Naive thymus-derived CD8-positive, alpha-beta T cell (primary cell): ENCODE measurements at regions not wholly inside any gene's neighbourhood (a gene's known extent, or its start where the extent isn't known, plus 50 kb on each side); places are given as distances from the start of the nearest gene placed in this dataset.
"Not testable (repeated sequence)": the region's sequence is repeated elsewhere in the genome, so short reads cannot be mapped to it uniquely, and the experiment has no call there.

Experiments used
- ATAC-seq, 2 donors: fragments of 150-1000 bp; cut with Tn5 transposase in 1 of 2; sonication (Bioruptor Pico), chemical (Tn5 transposase) in 1 of 2; 1 replicate in 1 of 2; 2 replicates in 1 of 2; pipeline ENCODE4 v1.10.0; 2021; ENCODE audit warnings: mild to moderate bottlenecking in 2 of 2, moderate library complexity in 2 of 2
- POLR2A ChIA-PET: fragments of 350-600 bp; sonication (Branson Sonifier 250); formaldehyde crosslinking; loops from one replicate; lab custom pipeline; 2021; ENCODE audit warnings: antibody characterized with exemption; lab: Charles Lee
- DNase-seq, 10 donors: peaks; one replicate each; pipeline versions ENCODE4 v3.0.0 to v3.0.0-alpha.2; 2020 to 2022
- H3K27ac Mint-ChIP-seq, 10 donors: one replicate each; pipeline ENCODE4 v1.8.0; 2020 to 2022; ENCODE audit warnings: mild to moderate bottlenecking in 10 of 10, mixed read lengths in 10 of 10, moderate library complexity in 4 of 10, inconsistent platforms in 1 of 10
- H3K27me3 Mint-ChIP-seq, 5 donors: one replicate each; pipeline ENCODE4 v1.8.0; 2021 to 2022; ENCODE audit warnings: mixed read lengths in 5 of 5
- H3K36me3 Mint-ChIP-seq, 3 donors: one replicate each; pipeline ENCODE4 v1.8.0; 2020 to 2022; ENCODE audit warnings: mixed read lengths in 3 of 3, mild to moderate bottlenecking in 2 of 3, inconsistent platforms in 1 of 3
- H3K4me1 Mint-ChIP-seq, 4 donors: one replicate each; pipeline ENCODE4 v1.8.0; 2021 to 2022; ENCODE audit warnings: mixed read lengths in 4 of 4
- H3K4me3 Mint-ChIP-seq, 10 donors: one replicate each; pipeline ENCODE4 v1.8.0; 2020 to 2022; ENCODE audit warnings: mild to moderate bottlenecking in 10 of 10, mixed read lengths in 10 of 10, moderate library complexity in 6 of 10, inconsistent platforms in 1 of 10
- H3K9me3 Mint-ChIP-seq, 9 donors: one replicate each; pipeline ENCODE4 v1.8.0; 2020 to 2022; ENCODE audit warnings: mixed read lengths in 9 of 9, mild to moderate bottlenecking in 3 of 9, inconsistent platforms in 1 of 9, moderate library complexity in 1 of 9

GRCh38 chr2:78780864-78781583, 244.5 kb upstream of the REG3G start:
- Mint-ChIP-seq H3K4me3 (no peak overlapping the region), H3K27ac (no peak overlapping the region), H3K27me3 (no peaks in the 10 kb centered on the region), H3K4me1 (no peaks in the 10 kb centered on the region), H3K9me3 (peaks cover 9 to 43% (median 23%) of the 10 kb centered on the region in 9 donors), H3K36me3 (peaks cover 0 to 5% (median 0%) of the 10 kb centered on the region in 3 donors)
- POLR2A ChIA-PET = no interaction called here
- no peak for ATAC-seq
- DNase-seq = no peak

- Mint-ChIP-seq H3K27me3 (no peaks in the 10 kb centered on the region), H3K4me3 (no peak overlapping the region), H3K9me3 (peaks cover 6 to 35% (median 20%) of the 10 kb centered on the region in 9 donors), H3K27ac (no peak overlapping the region), H3K36me3 (peaks cover 0 to 5% (median 0%) of the 10 kb centered on the region in 3 donors), H3K4me1 (no peaks in the 10 kb centered on the region)
- DNase-seq (no peak), ATAC-seq (no peak)
- POLR2A ChIA-PET = no interaction called here
Measured at GRCh38 chr2:78782196-78782595, 243.3 kb upstream of the REG3G start.

GRCh38 chr2:78811955-78812610, 213.4 kb upstream of the REG3G start:
- POLR2A ChIA-PET = no interaction called here
- Mint-ChIP-seq H3K27me3 (no peaks in the 10 kb centered on the region), H3K9me3 (peaks cover 3 to 44% (median 5%) of the 10 kb centered on the region in 9 donors)

GRCh38 chr2:78814331-78814986, 211.0 kb upstream of the REG3G start:
- no peaks in the 10 kb centered on the region for H3K27me3 Mint-ChIP-seq
- H3K4me3 Mint-ChIP-seq = no peak overlapping the region
- H3K27ac Mint-ChIP-seq = no peak overlapping the region
- H3K4me1 Mint-ChIP-seq = no peaks in the 10 kb centered on the region
- ATAC-seq = no peak
- DNase-seq = no peak
- peaks cover 0 to 28% (median 5%) of the 10 kb centered on the region in 9 donors for H3K9me3 Mint-ChIP-seq
- POLR2A ChIA-PET = no interaction called here
- H3K36me3 Mint-ChIP-seq = no peaks in the 10 kb centered on the region

More at GRCh38 chr2:78811955-78812610, 213.4 kb upstream of the REG3G start:
- H3K4me1 Mint-ChIP-seq = no peaks in the 10 kb centered on the region
- no peaks in the 10 kb centered on the region for H3K36me3 Mint-ChIP-seq
- no peak overlapping the region for H3K4me3 Mint-ChIP-seq
- no peak overlapping the region for H3K27ac Mint-ChIP-seq
- ATAC-seq (no peak), DNase-seq (no peak)

- Mint-ChIP-seq H3K36me3 (no peaks in the 10 kb centered on the region), H3K4me3 (no peak overlapping the region), H3K27ac (no peak overlapping the region), H3K9me3 (peaks cover 0 to 28% (median 4%) of the 10 kb centered on the region in 9 donors), H3K27me3 (no peaks in the 10 kb centered on the region), H3K4me1 (no peaks in the 10 kb centered on the region)
- no peak for ATAC-seq
- no peak for DNase-seq
- POLR2A ChIA-PET = no interaction called here
Measured at GRCh38 chr2:78817430-78817829, 208.1 kb upstream of the REG3G start.

GRCh38 chr2:78832481-78832880, 193.0 kb upstream of the REG3G start:
- Mint-ChIP-seq H3K27me3 (no peaks in the 10 kb centered on the region), H3K4me1 (no peaks in the 10 kb centered on the region), H3K27ac (no peak overlapping the region), H3K4me3 (no peak overlapping the region), H3K36me3 (no peaks in the 10 kb centered on the region), H3K9me3 (peaks cover 2 to 34% (median 11%) of the 10 kb centered on the region in 9 donors)
- POLR2A ChIA-PET = no interaction called here
- no peak for ATAC-seq
- DNase-seq = no peak

GRCh38 chr2:78839259-78839658, 186.2 kb upstream of the REG3G start:
- DNase-seq = no peak
- H3K4me3 Mint-ChIP-seq = no peak overlapping the region
- no peaks in the 10 kb centered on the region for H3K4me1 Mint-ChIP-seq
- POLR2A ChIA-PET = no interaction called here
- ATAC-seq = no peak
- peaks cover 0 to 17% (median 10%) of the 10 kb centered on the region in 9 donors for H3K9me3 Mint-ChIP-seq
- H3K27ac Mint-ChIP-seq = no peak overlapping the region
- H3K27me3 Mint-ChIP-seq = no peaks in the 10 kb centered on the region
- H3K36me3 Mint-ChIP-seq = no peaks in the 10 kb centered on the region

- H3K36me3 Mint-ChIP-seq, DNase-seq, H3K4me1 Mint-ChIP-seq, POLR2A ChIA-PET, H3K27ac Mint-ChIP-seq, H3K27me3 Mint-ChIP-seq, H3K4me3 Mint-ChIP-seq, ATAC-seq: not testable (repeated sequence)
- peaks cover 0 to 10% (median 8%) of the 10 kb centered on the region in 9 donors for H3K9me3 Mint-ChIP-seq
Measured at GRCh38 chr2:78840311-78840710, 185.2 kb upstream of the REG3G start.

GRCh38 chr2:78845664-78846185, 179.8 kb upstream of the REG3G start:
- POLR2A ChIA-PET = no interaction called here
- no peaks in the 10 kb centered on the region for H3K27me3 Mint-ChIP-seq
- H3K4me3 Mint-ChIP-seq = no peak overlapping the region
- H3K36me3 Mint-ChIP-seq = no peaks in the 10 kb centered on the region
- no peaks in the 10 kb centered on the region for H3K4me1 Mint-ChIP-seq
- no peak overlapping the region for H3K27ac Mint-ChIP-seq
- peaks cover 0 to 11% (median 0%) of the 10 kb centered on the region in 9 donors for H3K9me3 Mint-ChIP-seq
- DNase-seq = no peak
- ATAC-seq = no peak

- Mint-ChIP-seq H3K4me3 (no peak overlapping the region), H3K9me3 (peaks cover 0 to 26% (median 9%) of the 10 kb centered on the region in 9 donors), H3K36me3 (peaks cover 0 to 7% (median 0%) of the 10 kb centered on the region in 3 donors), H3K27ac (no peak overlapping the region), H3K4me1 (no peaks in the 10 kb centered on the region), H3K27me3 (no peaks in the 10 kb centered on the region)
- ATAC-seq = no peak
- POLR2A ChIA-PET = no interaction called here
- DNase-seq = no peak
Measured at GRCh38 chr2:78861546-78861945, 164.0 kb upstream of the REG3G start.

- Mint-ChIP-seq H3K27me3 (no peaks in the 10 kb centered on the region), H3K9me3 (peaks cover 0 to 25% (median 8%) of the 10 kb centered on the region in 9 donors), H3K27ac (no peak overlapping the region), H3K36me3 (peaks cover 0 to 7% (median 0%) of the 10 kb centered on the region in 3 donors), H3K4me3 (no peak overlapping the region), H3K4me1 (no peaks in the 10 kb centered on the region)
- ATAC-seq = no peak
- POLR2A ChIA-PET = no interaction called here
- DNase-seq = no peak
Measured at GRCh38 chr2:78864205-78864604, 161.3 kb upstream of the REG3G start.

- Mint-ChIP-seq H3K27me3 (no peaks in the 10 kb centered on the region), H3K36me3 (peaks cover 0 to 7% (median 0%) of the 10 kb centered on the region in 3 donors), H3K9me3 (peaks cover 0 to 26% (median 7%) of the 10 kb centered on the region in 9 donors), H3K27ac (no peak overlapping the region), H3K4me1 (no peaks in the 10 kb centered on the region), H3K4me3 (no peak overlapping the region)
- ATAC-seq (no peak), DNase-seq (no peak)
- POLR2A ChIA-PET = no interaction called here
Measured at GRCh38 chr2:78865667-78866066, 159.8 kb upstream of the REG3G start.
